ENCODE measurements at regions not wholly inside any gene's neighbourhood (a gene's known extent, or its start where the extent isn't known, plus 50 kb on each side); places are given as distances from the start of the nearest gene placed in this dataset.
"Not testable (repeated sequence)": the region's sequence is repeated elsewhere in the genome, so short reads cannot be mapped to it uniquely, and the experiment has no call there.

DNA sequence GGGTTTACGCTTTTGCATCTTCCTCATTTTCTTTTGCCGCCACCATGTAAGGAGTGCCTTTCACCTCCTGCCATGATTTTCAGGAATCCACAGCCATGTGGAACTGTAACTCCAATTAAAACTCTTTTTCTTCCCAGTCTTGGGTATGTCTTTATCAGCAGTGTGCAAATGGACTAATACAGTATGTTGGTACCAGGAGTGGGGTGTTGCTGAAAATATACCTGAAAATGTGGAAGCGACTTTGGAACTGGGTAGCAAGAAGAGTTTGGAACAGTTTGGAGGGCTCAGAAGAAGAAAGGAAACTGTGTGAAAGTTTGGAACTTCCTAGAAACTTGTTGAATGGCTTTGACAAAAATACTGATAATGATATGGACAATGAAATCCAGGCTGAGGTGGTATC is 983.9 kb upstream of the NDST4 start:
- intact Hi-C loops (cut with DNase I); ATAC-seq; DNase-seq: not testable (repeated sequence)

DNA sequence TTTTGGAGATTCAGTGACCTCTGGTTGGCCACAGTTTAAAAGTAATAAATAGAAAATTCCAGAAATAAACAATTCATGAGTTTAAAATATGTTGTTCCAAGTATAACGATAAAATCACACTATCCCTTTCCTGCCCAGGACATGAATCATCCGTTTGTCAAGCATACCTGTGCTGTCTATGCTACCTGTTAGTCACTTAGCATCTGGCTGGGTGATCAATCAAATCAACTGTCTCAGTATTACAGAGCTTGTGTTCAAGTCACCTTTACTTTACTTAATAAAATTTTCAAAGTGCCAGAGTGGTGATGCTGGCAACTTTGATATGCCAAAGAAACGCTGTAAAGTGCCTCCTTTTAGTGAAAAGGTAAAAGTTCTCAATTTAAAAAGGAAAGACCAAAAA is 979.5 kb upstream of the NDST4 start:
- DNase-seq (no peak), ATAC-seq (no peak)
- intact Hi-C loops (cut with DNase I), result no loop called here

DNA sequence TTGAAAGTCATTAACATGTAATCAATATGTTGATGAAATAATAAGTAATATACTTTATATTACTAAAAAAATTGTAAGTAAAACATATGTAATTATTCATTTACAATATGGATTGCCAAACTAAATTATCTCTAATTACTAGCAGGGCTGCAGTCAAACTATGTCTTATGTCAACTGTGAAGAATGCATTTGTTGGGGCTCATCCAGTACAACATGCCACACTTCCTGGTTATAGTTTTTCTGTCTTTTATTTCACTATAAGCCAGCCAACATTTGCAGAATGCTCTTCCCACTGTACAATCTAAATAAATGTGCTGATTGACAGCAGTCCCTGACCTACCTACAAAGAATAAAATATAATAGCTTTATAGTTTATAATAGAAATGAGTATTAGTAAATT is 975.4 kb upstream of the NDST4 start:
- intact Hi-C loops (cut with DNase I), result no loop called here
- ATAC-seq, result no peak

DNA sequence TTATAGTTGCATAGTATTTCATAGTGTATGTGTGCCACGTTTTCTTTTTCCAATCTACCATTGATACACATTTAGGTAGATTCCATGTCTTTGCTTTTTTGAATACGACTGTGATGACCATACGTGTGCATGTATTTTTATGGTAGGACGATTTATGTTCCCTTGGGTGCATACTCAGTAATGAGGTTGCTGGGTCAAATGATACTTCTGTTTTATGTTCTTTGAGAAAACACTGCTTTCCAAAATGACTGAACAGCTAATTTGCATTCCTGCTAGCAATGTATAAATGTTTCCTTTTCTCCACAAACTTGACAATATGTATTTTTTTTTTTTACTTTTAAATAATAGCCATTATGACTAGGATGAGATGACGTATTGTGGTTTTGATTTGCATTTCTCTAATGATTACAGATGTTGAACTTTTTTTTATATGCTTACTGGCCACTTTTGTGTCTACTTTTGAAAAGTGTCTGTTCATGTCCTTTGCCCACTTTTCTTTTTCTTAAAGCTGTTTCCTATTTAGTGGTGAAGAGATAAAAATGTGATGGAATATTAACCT is 969.5 kb upstream of the NDST4 start:
- intact Hi-C loops (cut with DNase I), result no loop called here
- no peak for DNase-seq
- no peak for ATAC-seq

More for the DNA sequence above, 975.4 kb upstream of the NDST4 start:
- no peak for DNase-seq

DNA sequence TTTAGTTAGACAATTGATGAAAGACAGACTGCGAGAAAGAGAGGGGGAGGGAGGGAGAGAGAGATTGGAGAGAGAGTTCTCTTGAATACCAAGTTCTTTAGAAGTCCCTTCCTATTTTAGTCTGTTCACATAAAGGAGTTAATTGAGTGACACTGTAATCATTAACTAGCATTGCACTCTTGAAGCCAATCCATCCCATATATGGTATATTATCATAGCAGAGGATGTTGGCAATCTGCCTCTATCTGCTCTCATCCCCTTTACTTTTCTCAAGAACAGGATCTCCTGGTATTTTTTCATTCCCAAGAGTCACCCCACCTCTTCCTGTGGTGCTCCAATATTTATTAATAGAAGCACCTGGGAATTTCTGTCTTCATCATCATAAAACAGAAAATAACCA is 959.6 kb upstream of the NDST4 start:
- ATAC-seq (no peak), DNase-seq (no peak)
- intact Hi-C loops (cut with DNase I), result no loop called here

DNA sequence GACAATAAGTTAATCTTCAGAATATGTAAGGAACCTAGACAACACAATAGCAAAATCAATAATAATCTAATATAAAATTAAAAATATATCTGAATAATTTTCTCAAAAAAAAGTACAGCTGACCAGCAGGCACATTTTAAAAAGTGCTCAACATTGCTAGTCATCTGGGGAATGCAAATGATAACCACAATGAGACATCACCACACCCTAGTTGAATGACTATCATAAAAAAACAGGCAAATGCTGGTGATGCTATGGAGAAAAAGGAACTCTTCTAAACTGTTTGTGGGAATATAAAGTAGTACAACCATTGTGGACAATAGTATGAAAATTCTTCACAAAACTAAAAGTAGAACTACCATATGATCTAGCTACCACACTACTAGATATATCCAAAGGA is 956.9 kb upstream of the NDST4 start:
- no peak for ATAC-seq
- intact Hi-C loops (cut with DNase I), result no loop called here
- DNase-seq, result no peak

DNA sequence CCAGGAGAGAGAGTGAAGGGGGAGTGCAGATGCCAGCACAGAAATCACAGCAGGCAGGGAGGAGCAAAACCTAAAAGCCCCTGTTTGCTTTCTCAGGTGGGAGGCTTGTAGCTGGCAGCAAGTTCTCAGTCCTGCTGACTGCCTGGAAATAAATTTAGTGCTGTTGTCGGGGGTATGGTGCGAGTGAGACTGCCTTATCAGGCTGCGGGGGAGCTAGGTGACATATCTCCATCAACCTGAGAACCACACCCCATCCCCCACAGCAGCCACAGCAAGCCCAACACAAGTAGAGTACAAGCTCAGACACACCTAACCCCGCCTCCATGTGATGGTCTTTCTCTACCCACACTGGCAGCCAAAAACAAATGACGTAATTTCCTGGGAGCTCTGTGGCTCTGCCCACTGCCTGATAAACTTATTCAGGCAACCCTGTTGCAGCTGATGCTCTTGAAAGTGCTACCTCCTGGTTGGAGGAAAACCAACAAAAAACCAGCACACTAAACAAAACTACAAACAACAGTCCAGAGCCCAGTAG is 953.4 kb upstream of the NDST4 start:
- intact Hi-C loops (cut with DNase I), result no loop called here
- ATAC-seq (no peak), DNase-seq (no peak)

DNA sequence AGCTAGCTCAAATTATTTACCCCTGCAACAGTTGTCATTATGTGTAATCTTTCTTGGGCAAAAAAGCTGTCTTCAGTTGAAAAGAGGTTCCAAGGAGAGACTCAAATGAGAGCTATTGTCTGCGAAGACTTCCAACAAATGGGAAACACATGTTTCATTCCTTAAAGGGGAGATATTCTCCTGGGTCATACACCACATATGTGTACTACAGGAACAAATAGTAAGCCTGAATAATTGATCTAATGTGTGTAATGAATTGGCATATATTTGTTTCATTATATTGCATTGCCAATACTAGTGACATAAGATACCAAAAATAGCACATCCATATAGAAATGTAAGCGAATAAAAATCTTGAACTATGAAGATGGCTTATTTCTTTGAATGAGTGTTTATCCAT is 950.9 kb upstream of the NDST4 start:
- ATAC-seq (no peak), DNase-seq (no peak)
- intact Hi-C loops (cut with DNase I), result no loop called here

DNA sequence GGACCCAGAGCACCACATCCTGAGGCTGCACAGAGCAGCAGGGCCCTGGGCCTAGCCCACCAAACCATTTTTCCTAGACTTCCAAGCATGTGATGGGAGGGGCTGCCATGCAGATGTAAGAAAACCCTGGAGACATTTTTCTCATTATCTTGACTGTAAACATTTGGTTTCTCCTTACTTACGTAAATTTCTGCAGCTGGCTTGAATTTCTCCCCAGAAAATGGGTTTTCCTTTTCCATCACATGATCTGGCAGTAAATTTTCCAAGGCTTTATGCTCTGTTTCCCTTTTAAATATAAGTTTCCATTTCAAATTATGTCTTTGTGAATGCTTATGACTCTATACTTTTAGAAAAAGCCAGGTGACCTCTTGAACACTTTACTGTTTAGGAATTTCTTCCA is 945.9 kb upstream of the NDST4 start:
- intact Hi-C loops (cut with DNase I), result no loop called here
- DNase-seq (no peak), ATAC-seq (no peak)

DNA sequence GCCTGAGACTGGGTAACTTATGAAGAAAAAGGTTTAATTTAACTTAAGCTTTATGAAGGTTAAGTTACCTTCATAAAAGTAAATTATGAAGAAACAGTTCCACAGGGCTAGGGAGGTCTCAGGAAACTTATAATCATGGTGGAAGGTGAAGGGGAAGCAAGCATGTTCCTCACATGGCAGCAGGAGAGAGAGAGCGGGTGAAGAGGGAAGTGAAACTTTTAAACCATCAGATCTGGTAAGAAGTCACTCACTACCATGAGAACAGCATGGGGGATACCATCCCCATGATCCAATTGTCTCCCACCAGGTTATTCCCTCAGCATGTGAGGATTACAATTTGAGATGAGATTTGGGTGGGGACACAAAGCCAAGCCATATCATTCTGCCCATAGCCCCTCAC is 944.7 kb upstream of the NDST4 start:
- ATAC-seq, result no peak
- no peak for DNase-seq
- intact Hi-C loops (cut with DNase I), result no loop called here

DNA sequence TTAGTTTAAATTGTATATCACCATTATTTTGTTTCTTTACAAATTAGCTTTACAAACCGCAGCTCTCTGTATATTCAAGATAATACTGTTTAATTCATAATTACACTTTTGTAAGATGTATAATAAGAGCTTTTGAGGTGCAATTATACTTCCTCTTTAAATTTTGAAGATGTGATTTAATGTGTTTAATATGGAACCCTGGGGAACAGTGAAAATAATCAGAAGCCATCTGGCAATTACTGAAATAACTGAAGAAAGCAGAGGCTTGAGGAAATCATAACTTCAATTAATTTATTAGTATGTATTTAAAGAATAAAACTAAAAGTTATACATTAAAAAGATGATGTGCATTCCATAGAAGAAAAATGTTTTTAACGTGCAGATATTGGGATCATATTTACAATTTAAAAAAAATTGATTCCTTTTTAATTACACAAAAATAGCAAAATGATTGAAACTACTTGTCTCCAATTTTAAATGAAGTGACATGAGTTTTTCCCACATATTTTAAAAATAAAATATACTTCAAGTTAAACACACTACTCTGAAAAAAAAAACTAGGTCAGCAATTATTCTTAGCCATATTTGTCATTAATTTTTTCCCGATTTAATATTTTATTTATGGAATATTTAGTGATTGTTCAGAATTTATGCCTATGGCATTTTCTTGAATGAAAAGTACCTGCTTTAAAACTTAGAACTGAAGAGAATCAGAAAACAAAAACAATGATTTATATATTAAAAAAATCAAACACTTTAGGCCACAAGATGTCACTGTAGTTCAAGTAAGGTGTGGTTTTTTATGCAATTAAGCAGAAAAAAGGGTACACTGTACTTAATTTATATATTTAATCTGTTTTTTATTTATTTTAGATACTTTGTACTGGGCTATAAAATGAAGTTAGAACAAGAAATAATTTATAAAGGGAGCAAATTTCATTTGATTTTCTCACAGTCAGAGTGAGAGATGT is 942.7 kb upstream of the NDST4 start:
- intact Hi-C loops (cut with DNase I), result no loop called here
- ATAC-seq (no peak), DNase-seq (no peak)

DNA sequence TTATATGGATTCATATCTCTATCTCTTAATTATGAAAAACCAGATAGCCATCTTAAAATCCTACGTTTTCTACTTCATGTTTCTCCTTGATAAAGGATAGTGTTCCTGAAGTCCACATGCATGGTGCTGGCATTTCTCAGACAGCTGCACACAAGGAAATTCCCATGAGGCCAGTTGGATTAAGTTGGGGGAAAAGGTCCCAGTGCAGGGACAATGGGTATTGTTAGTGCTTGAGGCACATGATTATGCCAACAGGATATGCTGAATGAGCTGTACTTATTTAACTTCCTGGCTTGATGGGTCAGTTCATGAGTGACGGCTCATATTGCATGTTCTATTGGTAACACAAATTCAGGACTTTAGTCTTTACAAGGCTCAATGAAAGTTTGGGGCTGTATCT is 913.9 kb upstream of the NDST4 start:
- ATAC-seq (no peak), DNase-seq (no peak)
- intact Hi-C loops (cut with DNase I), result no loop called here

DNA sequence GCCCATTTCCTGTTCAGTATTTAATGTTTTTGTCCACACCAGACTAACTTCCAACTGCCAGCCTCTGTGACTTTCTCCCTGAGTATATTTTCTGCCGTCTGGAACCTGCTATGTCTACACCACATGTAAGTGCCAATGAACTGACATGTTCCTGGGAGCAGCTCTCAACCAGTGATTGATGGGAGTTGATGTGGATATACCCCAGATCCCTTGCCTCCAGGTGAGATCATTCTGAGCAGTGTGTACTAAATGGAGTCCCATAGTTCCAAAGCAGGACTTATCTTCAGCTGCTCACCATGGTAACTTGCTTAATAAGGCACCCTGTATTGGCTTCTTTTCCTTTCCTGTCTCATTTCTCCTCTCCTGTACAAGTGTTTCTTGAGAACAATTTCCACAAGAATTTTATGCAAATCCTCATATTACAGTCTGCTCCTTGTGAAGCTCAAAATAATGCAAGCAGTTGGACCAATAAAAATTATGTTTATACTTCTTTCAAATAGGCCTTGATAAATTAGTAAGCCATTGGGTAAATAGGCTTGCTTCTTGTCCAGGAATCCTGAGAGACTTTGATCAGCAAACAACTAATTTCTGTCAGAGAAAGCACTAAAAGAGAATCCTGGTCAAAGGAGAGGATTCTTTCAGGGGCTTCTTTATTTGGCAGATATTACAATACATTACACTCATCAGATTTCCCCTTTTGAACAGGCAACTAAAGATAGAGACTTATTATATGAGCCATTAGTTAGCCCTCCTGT is 911.7 kb upstream of the NDST4 start:
- no peak for ATAC-seq

DNA sequence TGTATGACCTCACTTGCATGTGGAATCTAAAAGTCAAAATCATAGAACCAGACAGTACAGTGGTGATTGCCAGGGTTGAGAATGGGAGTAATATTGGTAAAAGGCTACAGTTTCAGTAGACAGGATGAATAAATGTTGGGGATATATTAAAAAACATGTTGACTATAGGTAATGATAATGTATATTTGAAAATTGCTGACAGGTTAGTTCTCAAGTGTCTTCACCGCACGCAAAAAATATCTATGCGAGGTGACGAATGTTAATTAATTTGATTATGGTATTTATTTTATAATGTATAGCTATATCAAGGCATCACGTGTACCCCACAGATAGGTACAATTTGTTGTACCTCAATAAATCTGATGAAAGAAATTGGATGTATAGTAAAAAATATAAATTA is 909.6 kb upstream of the NDST4 start:
- intact Hi-C loops (cut with DNase I), result no loop called here
- DNase-seq (no peak), ATAC-seq (no peak)

More for the DNA sequence above, 911.7 kb upstream of the NDST4 start:
- intact Hi-C loops (cut with DNase I), result no loop called here
- DNase-seq, result no peak

DNA sequence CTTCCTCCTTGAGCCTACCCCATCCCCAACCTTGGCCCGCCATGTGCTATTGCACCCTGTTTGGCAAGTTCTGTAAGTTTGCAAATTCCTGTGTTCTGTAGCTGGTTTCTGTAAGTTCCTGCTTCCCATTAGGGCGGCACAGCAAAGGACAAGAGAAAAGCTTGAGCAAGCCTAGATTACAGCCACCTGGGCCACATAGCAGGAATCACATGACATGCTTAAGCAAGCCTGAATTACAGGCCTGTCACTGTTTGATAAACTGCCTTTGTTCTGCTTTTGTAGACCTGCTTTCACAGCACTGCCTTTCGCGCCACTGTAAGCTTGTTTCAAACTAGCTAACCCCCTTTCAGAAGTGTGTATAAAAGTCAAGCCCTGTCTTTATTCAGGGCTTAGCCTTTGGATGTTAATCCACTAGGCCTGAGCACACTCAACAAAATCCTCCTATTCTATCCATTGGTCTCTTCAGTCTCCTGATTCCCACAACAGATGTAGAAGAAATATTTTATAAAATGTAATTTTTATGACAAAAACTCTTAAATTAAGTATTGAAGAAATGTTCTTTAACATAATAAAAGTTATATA is 906.8 kb upstream of the NDST4 start:
- intact Hi-C loops (cut with DNase I), result no loop called here
- DNase-seq, result no peak
- no peak for ATAC-seq

DNA sequence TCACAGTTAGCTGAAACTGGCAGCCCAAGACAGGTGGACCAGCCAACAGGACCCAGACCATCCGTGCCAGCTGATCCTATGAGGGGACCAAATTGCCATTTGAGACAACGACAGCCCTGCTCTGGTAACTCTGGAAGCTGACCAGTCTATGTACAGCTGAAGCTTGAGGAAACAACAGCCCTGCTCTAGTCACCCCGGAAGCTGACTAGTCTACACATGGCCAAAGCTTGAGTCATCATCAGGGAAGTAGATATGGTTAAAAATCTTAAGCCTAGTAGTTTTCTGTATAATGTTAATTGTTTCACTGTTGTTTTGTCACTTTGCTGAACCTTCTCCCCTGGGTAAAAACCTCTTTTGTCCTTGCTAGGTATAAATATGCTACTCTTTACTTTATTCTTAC is 905.4 kb upstream of the NDST4 start:
- ATAC-seq (no peak), DNase-seq (no peak)
- intact Hi-C loops (cut with DNase I), result no loop called here

DNA sequence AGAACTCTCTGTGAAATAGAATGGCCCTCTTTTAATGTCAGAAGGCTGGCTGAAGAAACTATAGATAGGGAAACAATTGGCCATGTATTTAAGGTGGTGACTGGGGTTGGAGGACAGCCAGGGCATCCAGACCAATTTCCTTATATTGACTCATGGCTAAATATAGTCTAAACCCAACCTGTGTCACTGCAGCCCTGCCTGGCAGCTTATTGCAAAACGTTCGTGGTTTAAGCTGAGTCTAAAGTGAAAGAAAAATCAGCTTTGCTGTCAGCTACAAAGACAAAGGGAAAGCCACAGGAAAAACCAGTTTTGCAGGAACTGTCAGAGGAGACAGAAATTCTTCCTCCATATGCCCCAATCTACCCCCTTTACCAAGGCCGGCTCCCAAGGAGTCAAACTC is 902.8 kb upstream of the NDST4 start:
- no peak for DNase-seq
- intact Hi-C loops (cut with DNase I), result no loop called here
- ATAC-seq, result no peak

DNA sequence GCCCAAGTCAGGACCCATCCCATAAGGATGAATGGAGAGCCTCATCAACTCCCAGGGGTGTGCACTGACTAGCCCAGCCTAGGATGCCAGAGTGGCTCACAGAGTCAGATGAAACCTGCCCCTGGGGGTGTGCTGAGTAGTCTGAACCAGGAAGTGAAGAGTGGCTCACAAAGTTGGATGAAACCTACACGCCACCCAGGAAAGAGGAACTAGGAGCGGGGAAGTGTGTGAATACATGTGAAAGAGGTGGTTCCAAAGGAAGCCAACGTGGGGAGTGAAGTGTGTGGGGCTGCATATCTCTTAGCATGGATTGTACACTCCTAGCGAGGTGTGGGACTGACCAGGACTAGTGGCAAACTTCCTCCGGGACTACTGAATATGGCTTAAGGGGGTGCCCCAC is 902.1 kb upstream of the NDST4 start:
- no peak for ATAC-seq
- intact Hi-C loops (cut with DNase I), result no loop called here

DNA sequence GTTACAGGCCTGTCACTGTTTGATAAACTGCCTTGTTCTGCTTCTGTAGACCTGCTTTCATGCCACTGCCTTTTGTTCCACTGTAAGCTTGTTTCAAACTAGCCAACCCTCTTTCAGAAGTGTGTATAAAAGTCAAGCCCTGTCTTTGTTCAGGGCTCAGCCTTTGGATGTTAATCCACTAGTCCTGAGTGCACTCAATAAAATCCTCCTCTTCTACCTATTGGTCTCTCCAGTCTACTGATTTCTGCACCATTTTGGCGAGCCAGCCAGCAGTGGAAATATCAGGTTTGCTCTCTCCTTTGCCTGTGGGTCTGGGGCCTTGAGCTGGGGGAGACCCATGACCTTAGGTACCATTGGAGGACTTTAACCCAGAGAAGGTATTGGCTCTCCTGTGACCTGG is 901.6 kb upstream of the NDST4 start:
- no peak for ATAC-seq
- intact Hi-C loops (cut with DNase I), result no loop called here
- DNase-seq, result no peak

More for the DNA sequence above, 902.1 kb upstream of the NDST4 start:
- DNase-seq, result no peak

DNA sequence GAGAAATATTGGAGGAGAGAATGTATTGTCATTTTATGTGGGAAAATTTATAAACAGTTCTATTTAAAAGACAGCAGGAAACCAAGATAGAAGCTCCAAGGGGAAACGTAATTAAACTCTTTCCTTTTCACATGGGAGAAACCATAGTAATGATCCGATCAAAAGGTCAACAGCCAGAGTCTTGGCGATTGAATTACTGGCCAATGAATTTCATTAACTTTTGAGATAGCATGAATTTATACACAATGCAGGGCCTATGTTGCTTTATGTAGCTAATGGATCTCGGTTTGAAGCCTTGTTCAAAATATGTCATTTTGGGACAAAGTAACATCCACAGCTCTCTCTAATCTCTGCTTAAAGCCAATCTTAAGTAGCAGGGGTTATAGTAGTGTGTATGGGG is 897.5 kb upstream of the NDST4 start:
- ATAC-seq, result no peak
- no peak for DNase-seq
- intact Hi-C loops (cut with DNase I), result no loop called here
